Jurkat, Clone E6-1 (cell line): ENCODE measurements at regions not wholly inside any gene's neighbourhood (a gene's known extent, or its start where the extent isn't known, plus 50 kb on each side); places are given as distances from the start of the nearest gene placed in this dataset.

Source experiments
- DNase-seq: peaks from one replicate; pipeline ENCODE4 v3.0.0-alpha.2; 2011; ENCODE audit warnings: low read depth, low spot score
- H3K4me3 ChIP-seq: 2 replicates; pipeline ENCODE4 v1.5.1; 2011; ENCODE audit warnings: mild to moderate bottlenecking, low read length, control low read depth, moderate library complexity

- H3K4me3 ChIP-seq = no peak overlapping the region
- DNase-seq = no peak
Measured at GRCh38 chr11:26835611-26836010, 113.8 kb upstream of the SLC5A12 start.

GRCh38 chr11:26837154-26837553 lies 115.3 kb upstream of the SLC5A12 start:
- H3K4me3 ChIP-seq = no peak overlapping the region
- no peak for DNase-seq

GRCh38 chr11:26839911-26840698 lies 118.2 kb upstream of the SLC5A12 start:
- DNase-seq = no peak
- no peak overlapping the region for H3K4me3 ChIP-seq

GRCh38 chr11:26841818-26842473 lies 120.1 kb upstream of the SLC5A12 start:
- H3K4me3 ChIP-seq = no peak overlapping the region
- DNase-seq = no peak

GRCh38 chr11:26842478-26843282 lies 120.8 kb upstream of the SLC5A12 start:
- no peak overlapping the region for H3K4me3 ChIP-seq
- no peak for DNase-seq

GRCh38 chr11:26843539-26843938 lies 121.7 kb upstream of the SLC5A12 start:
- no peak overlapping the region for H3K4me3 ChIP-seq
- no peak for DNase-seq

- no peak for DNase-seq
- H3K4me3 ChIP-seq = no peak overlapping the region
Measured at GRCh38 chr11:26844963-26845362, 123.1 kb upstream of the SLC5A12 start.

- no peak overlapping the region for H3K4me3 ChIP-seq
- no peak for DNase-seq
Measured at GRCh38 chr11:26846227-26846626, 124.4 kb upstream of the SLC5A12 start.

- no peak for DNase-seq
- no peak overlapping the region for H3K4me3 ChIP-seq
Measured at GRCh38 chr11:26847459-26847858, 125.6 kb upstream of the SLC5A12 start.

- H3K4me3 ChIP-seq = no peak overlapping the region
- DNase-seq = no peak
Measured at GRCh38 chr11:26847977-26848376, 126.1 kb upstream of the SLC5A12 start.

- DNase-seq = no peak
- no peak overlapping the region for H3K4me3 ChIP-seq
Measured at GRCh38 chr11:26849036-26849435, 127.2 kb upstream of the SLC5A12 start.

- H3K4me3 ChIP-seq = no peak overlapping the region
- no peak for DNase-seq
Measured at GRCh38 chr11:26851291-26851690, 129.4 kb upstream of the SLC5A12 start.

- DNase-seq = no peak
- no peak overlapping the region for H3K4me3 ChIP-seq
Measured at GRCh38 chr11:26851696-26852095, 129.8 kb upstream of the SLC5A12 start.

GRCh38 chr11:26858098-26858497 lies 135.8 kb upstream of the FIBIN start:
- H3K4me3 ChIP-seq = no peak overlapping the region
- no peak for DNase-seq

- no peak for DNase-seq
Measured at GRCh38 chr11:26859416-26859815, 134.5 kb upstream of the FIBIN start.

GRCh38 chr11:26860091-26860780 lies 133.7 kb upstream of the FIBIN start:
- H3K4me3 ChIP-seq = no peak overlapping the region
- no peak for DNase-seq

More at GRCh38 chr11:26859416-26859815, 134.5 kb upstream of the FIBIN start:
- H3K4me3 ChIP-seq = no peak overlapping the region

- no peak for DNase-seq
- H3K4me3 ChIP-seq = no peak overlapping the region
Measured at GRCh38 chr11:26860895-26861294, 133.0 kb upstream of the FIBIN start.

GRCh38 chr11:26862801-26863200 lies 131.1 kb upstream of the FIBIN start:
- no peak for DNase-seq

GRCh38 chr11:26865703-26866102 lies 128.2 kb upstream of the FIBIN start:
- DNase-seq = no peak
- H3K4me3 ChIP-seq = no peak overlapping the region

More at GRCh38 chr11:26862801-26863200, 131.1 kb upstream of the FIBIN start:
- H3K4me3 ChIP-seq = no peak overlapping the region
